Hippocampal formation (tissue), 2 donors: ENCODE measurements at regions not wholly inside any gene's neighbourhood (a gene's known extent, or its start where the extent isn't known, plus 50 kb on each side); places are given as distances from the start of the nearest gene placed in this dataset.
A peak's percentile ranks its signal among the peaks of the same experiment; 100 is the strongest.

Experiments used
- DNase-seq, 2 donors: peaks; one replicate each; lab custom pipeline; 2025; lab: John Stamatoyannopoulos, UW

- DNase-seq, result no peak
Measured at GRCh38 chr2:128874608-128875007, 555.9 kb upstream of the HS6ST1 start.

GRCh38 chr2:128876986-128877983 is 558.6 kb upstream of the HS6ST1 start:
- no peak for DNase-seq

- no peak for DNase-seq
Measured at GRCh38 chr2:128879161-128879560, 560.5 kb upstream of the HS6ST1 start.

- no peak for DNase-seq
Measured at GRCh38 chr2:128894896-128895295, 576.2 kb upstream of the HS6ST1 start.

GRCh38 chr2:128901572-128902391 is 583.1 kb upstream of the HS6ST1 start:
- DNase-seq, result no peak

GRCh38 chr2:128903637-128904036 is 585.0 kb upstream of the HS6ST1 start:
- no peak for DNase-seq

- no peak for DNase-seq
Measured at GRCh38 chr2:128911276-128911675, 592.6 kb upstream of the HS6ST1 start.

GRCh38 chr2:128914320-128914719 is 595.7 kb upstream of the HS6ST1 start:
- no peak for DNase-seq

GRCh38 chr2:128921751-128922150 is 603.1 kb upstream of the HS6ST1 start:
- no peak for DNase-seq

- DNase-seq, result no peak
Measured at GRCh38 chr2:128922154-128922553, 603.5 kb upstream of the HS6ST1 start.

- no peak for DNase-seq
Measured at GRCh38 chr2:128925631-128926030, 607.0 kb upstream of the HS6ST1 start.

GRCh38 chr2:128930101-128930500 is 611.4 kb upstream of the HS6ST1 start:
- DNase-seq, result no peak

GRCh38 chr2:128940378-128940777 is 621.7 kb upstream of the HS6ST1 start:
- no peak for DNase-seq

GRCh38 chr2:128941751-128942150 is 623.1 kb upstream of the HS6ST1 start:
- peak in 1 of 2 donors; percentile 12 for DNase-seq

- DNase-seq, result no peak
Measured at GRCh38 chr2:128949360-128949759, 630.7 kb upstream of the HS6ST1 start.

GRCh38 chr2:128950758-128951157 is 632.1 kb upstream of the HS6ST1 start:
- no peak for DNase-seq

- DNase-seq, result no peak
Measured at GRCh38 chr2:128958241-128958640, 639.6 kb upstream of the HS6ST1 start.

- DNase-seq, result no peak
Measured at GRCh38 chr2:128967646-128968045, 649.0 kb upstream of the HS6ST1 start.

- DNase-seq, result no peak
Measured at GRCh38 chr2:128969374-128969773, 650.7 kb upstream of the HS6ST1 start.

GRCh38 chr2:128970332-128971116 is 651.9 kb upstream of the HS6ST1 start:
- no peak for DNase-seq

- DNase-seq, result no peak
Measured at GRCh38 chr2:128973566-128973965, 654.9 kb upstream of the HS6ST1 start.

- DNase-seq, result no peak
Measured at GRCh38 chr2:128978212-128978611, 659.5 kb upstream of the HS6ST1 start.
